ENCODE measurements at regions not wholly inside any gene's neighbourhood (a gene's known extent, or its start where the extent isn't known, plus 50 kb on each side); places are given as distances from the start of the nearest gene placed in this dataset.

DNA sequence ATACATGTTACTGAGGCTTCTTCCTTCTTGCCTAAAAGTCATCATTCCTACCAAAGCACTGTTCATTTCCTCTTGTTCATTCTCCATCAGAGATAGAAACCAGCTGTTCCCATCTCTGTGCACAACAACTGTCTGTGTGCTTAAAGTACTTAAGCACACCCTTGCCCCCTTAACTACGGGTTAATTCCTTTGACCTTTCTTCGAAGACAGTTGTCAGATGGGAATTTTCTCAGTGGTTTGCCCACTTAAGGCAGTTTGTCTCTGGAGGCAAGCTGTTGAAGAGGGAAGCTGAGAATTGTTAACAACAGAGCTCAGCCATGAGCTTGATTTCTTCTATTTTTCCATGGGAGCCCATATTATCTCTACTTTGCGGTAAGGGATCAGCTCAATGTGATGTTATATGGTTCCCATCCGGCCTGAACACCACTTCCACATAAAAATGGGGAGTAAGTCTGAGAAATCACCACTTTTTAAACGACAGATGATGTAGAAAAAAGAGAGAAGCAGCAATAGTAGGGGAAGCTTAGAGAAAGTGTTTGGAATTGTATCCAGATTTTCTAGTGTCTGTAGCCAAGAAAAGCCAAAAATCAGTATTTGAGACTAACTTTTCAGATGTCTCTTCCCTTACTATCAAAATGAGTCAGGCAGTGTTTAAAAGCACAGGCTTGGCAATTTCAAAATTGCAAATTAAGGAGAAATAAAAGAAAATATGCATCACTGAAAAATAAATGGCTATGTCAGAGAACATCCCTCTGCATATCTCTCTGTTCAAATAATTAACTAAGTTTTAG, 194.4 kb downstream of the SLIT2 start:
- TF ChIP-seq EZH2 (IDR thresholded peaks at IDR 0.05) (no peak), POLR2AphosphoS5 (IDR thresholded peaks at IDR 0.05; ENCODE audit: borderline replicate concordance, low read depth, low read length) (no peak), FOXP2 (optimal IDR thresholded peaks at IDR 0.05; ENCODE audit: control extremely low read depth, extremely low read length, insufficient read depth) (no peak)

All from SK-N-MC (cell line).